ENCODE measurements at regions not wholly inside any gene's neighbourhood (a gene's known extent, or its start where the extent isn't known, plus 50 kb on each side); places are given as distances from the start of the nearest gene placed in this dataset.

DNA sequence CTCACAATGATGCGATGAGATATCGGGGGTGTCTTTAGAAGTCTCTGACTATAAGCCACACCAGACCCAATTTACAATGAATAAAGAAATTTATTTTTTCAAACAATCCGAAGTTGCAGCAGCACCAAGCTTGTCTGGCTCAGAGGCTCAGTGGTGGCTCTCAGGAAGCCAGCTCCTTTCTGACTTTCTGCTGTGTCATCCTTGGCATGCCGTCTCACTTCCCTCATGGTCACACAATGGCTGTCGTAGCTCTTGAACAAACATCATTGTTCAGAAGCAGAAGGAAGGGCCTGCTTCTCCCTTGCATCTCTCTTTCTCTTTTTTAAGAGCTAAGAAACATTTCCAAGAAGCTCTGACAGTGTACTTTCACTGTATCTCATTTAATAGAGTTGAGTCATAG, 299.0 kb downstream of the DOK5 start:
- Mint-ChIP-seq H3K9me3 (no peaks in the 10 kb centered on the region), H3K4me3 (no peak overlapping the region), H3K27ac (no peak overlapping the region), H3K36me3 (ENCODE audit: low read depth) (no peaks in the 10 kb centered on the region), H3K27me3 (no peaks in the 10 kb centered on the region), H3K4me1 (no peaks in the 10 kb centered on the region)
- TF ChIP-seq CTCF (IDR thresholded peaks at IDR 0.05), result no peak
- POLR2A ChIA-PET, result no interaction called here
- intact Hi-C loops (cut with micrococcal nuclease), result no loop called here
- CTCF ChIA-PET, result no interaction called here
- no peak for ATAC-seq (ENCODE audit: low read depth)
- DNase-seq, result no peak

- TF ChIP-seq CTCF (IDR thresholded peaks at IDR 0.05), result no peak
- intact Hi-C loops (cut with micrococcal nuclease), result no loop called here
- no peak overlapping the region for H3K4me3 Mint-ChIP-seq
- DNase-seq, result no peak
- no peaks in the 10 kb centered on the region for H3K36me3 Mint-ChIP-seq (ENCODE audit: low read depth)
- ChIA-PET POLR2A (no interaction called here), CTCF (no interaction called here)
- no peaks in the 10 kb centered on the region for H3K4me1 Mint-ChIP-seq
- H3K27ac Mint-ChIP-seq, result no peak overlapping the region
- no peaks in the 10 kb centered on the region for H3K27me3 Mint-ChIP-seq
- H3K9me3 Mint-ChIP-seq, result no peaks in the 10 kb centered on the region
- no peak for ATAC-seq (ENCODE audit: low read depth)
Measured at GRCh38 chr20:54773643-54774000, 298.2 kb downstream of the DOK5 start.

DNA sequence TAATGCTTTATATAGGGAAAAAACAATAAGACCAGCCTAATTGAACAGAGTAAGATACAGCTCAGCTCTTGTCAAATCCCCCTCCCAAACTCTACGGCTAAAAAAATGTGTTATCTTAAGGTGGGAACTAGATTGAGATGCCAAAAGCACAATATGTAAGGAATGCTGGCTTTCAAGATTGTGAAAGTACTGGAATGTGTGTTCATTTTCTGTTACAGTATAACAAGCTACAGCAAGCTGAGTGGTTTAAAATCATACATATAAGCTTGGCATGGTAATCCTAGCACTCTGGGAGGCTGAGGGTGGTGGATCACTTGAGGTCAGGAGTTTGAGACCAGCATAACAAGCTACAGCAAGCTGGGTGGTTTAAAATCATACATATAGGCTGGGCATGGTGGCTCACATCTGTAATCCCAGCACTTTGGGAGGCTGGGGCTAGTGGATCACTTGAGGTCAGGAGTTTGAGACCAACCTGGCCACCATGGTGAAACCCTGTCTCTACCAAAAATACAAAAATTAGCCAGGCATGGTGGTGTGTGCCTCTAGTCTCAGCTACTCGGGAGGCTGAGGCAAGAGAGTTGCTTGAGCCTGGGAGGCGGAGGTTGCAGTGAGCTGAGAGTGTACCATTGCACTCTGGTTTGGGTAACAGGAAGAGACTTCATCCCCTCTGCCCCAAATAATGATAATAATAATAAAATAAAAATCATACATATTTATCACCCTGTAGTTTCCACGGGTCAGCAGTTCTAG, 297.7 kb downstream of the DOK5 start:
- ATAC-seq (ENCODE audit: low read depth), result no peak
- Mint-ChIP-seq H3K36me3 (ENCODE audit: low read depth) (no peaks in the 10 kb centered on the region), H3K4me3 (no peak overlapping the region), H3K27me3 (no peaks in the 10 kb centered on the region), H3K4me1 (no peaks in the 10 kb centered on the region), H3K27ac (no peak overlapping the region), H3K9me3 (no peaks in the 10 kb centered on the region)
- ChIA-PET CTCF (no interaction called here), POLR2A (no interaction called here)
- TF ChIP-seq CTCF (IDR thresholded peaks at IDR 0.05), result no peak
- intact Hi-C loops (cut with micrococcal nuclease), result no loop called here
- DNase-seq, result no peak

GRCh38 chr20:54766483-54766882, 291.1 kb downstream of the DOK5 start:
- ChIA-PET CTCF (no interaction called here), POLR2A (no interaction called here)
- H3K27me3 Mint-ChIP-seq, result no peaks in the 10 kb centered on the region
- no peak for TF ChIP-seq CTCF (IDR thresholded peaks at IDR 0.05)
- H3K27ac Mint-ChIP-seq, result no peak overlapping the region
- H3K36me3 Mint-ChIP-seq (ENCODE audit: low read depth), result no peaks in the 10 kb centered on the region
- H3K9me3 Mint-ChIP-seq, result peaks cover 3% of the 10 kb centered on the region
- no peak overlapping the region for H3K4me3 Mint-ChIP-seq
- intact Hi-C loops (cut with micrococcal nuclease), result no loop called here
- ATAC-seq (ENCODE audit: low read depth), result no peak
- DNase-seq, result no peak
- no peaks in the 10 kb centered on the region for H3K4me1 Mint-ChIP-seq

DNA sequence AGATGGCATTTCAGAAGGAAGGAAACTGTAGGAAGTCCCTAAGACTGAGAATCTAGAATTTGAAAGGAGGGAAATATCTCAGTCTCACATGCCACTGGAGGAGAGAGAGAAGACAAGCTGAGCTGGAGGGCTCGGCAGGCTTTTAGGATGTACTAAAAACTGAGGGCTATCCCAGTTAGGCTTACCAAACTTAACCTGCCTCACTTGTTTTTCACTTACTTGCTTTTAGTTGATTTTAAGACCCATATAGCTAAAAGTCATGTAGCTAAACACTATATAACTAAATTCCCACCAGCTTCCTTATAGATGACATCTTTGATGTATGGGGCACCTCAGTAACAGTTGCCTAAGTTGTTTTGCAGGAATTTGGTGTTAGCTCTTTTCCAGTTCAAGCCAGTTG, 288.0 kb downstream of the DOK5 start:
- H3K36me3 Mint-ChIP-seq (ENCODE audit: low read depth), result no peaks in the 10 kb centered on the region
- TF ChIP-seq CTCF (IDR thresholded peaks at IDR 0.05), result no peak
- peaks cover 12% of the 10 kb centered on the region for H3K9me3 Mint-ChIP-seq
- POLR2A ChIA-PET, result no interaction called here
- DNase-seq (no peak), ATAC-seq (ENCODE audit: low read depth) (no peak)
- H3K27me3 Mint-ChIP-seq, result no peaks in the 10 kb centered on the region
- CTCF ChIA-PET, result no interaction called here
- no peaks in the 10 kb centered on the region for H3K4me1 Mint-ChIP-seq
- no peak overlapping the region for H3K27ac Mint-ChIP-seq
- intact Hi-C loops (cut with micrococcal nuclease), result no loop called here
- no peak overlapping the region for H3K4me3 Mint-ChIP-seq

Measured in activated B cell treated with CpG ODN at 0.5 μM for 24 hours (primary cell).